ENCODE measurements at regions not wholly inside any gene's neighbourhood (a gene's known extent, or its start where the extent isn't known, plus 50 kb on each side); places are given as distances from the start of the nearest gene placed in this dataset.

DNA sequence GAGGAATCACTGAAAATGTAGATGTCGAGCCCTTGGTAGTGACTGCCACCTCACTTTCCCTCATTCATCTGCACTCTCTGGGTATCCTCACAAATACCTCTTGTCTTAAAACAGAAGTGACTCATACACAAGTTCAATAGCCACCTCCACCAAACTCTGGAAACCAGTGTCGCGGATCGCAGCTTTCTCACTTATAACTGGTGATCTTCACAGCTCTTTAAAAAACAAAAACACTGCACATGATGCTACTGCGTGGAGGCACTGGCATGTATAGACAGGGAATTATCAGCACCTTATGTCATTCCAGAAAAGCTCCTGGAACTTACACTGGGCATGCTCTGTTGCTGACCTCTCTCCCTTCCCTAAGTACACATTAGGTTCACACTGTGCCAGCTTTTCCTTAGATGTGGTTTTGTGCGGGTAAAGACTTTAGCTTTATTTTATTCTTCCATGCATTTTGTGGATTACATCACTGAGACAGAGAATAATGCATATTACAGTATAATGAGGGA, 425.5 kb upstream of the CADM1 start:
- TF ChIP-seq, protein P1, sequence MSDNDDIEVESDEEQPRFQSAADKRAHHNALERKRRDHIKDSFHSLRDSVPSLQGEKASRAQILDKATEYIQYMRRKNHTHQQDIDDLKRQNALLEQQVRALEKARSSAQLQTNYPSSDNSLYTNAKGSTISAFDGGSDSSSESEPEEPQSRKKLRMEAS (IDR thresholded peaks at IDR 0.05), result no peak
- TF ChIP-seq, protein P2, sequence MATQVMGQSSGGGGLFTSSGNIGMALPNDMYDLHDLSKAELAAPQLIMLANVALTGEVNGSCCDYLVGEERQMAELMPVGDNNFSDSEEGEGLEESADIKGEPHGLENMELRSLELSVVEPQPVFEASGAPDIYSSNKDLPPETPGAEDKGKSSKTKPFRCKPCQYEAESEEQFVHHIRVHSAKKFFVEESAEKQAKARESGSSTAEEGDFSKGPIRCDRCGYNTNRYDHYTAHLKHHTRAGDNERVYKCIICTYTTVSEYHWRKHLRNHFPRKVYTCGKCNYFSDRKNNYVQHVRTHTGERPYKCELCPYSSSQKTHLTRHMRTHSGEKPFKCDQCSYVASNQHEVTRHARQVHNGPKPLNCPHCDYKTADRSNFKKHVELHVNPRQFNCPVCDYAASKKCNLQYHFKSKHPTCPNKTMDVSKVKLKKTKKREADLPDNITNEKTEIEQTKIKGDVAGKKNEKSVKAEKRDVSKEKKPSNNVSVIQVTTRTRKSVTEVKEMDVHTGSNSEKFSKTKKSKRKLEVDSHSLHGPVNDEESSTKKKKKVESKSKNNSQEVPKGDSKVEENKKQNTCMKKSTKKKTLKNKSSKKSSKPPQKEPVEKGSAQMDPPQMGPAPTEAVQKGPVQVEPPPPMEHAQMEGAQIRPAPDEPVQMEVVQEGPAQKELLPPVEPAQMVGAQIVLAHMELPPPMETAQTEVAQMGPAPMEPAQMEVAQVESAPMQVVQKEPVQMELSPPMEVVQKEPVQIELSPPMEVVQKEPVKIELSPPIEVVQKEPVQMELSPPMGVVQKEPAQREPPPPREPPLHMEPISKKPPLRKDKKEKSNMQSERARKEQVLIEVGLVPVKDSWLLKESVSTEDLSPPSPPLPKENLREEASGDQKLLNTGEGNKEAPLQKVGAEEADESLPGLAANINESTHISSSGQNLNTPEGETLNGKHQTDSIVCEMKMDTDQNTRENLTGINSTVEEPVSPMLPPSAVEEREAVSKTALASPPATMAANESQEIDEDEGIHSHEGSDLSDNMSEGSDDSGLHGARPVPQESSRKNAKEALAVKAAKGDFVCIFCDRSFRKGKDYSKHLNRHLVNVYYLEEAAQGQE (IDR thresholded peaks at IDR 0.05; ENCODE audit: low read depth), result no peak
- no peak for TF ChIP-seq NFIC (IDR thresholded peaks at IDR 0.05)
- no peak for TF ChIP-seq RAD21 (IDR thresholded peaks at IDR 0.05; ENCODE audit: low read depth)
- TF ChIP-seq CEBPB (IDR thresholded peaks at IDR 0.05), result no peak
- TF ChIP-seq TAF1 (IDR thresholded peaks at IDR 0.05; ENCODE audit: low read depth), result no peak
- no peak for TF ChIP-seq YY1 (IDR thresholded peaks at IDR 0.05; ENCODE audit: low read depth)
- no peak for TF ChIP-seq CREB1 (IDR thresholded peaks at IDR 0.05; ENCODE audit: low read depth)
- TF ChIP-seq EP300 (IDR thresholded peaks at IDR 0.05; ENCODE audit: borderline replicate concordance), result no peak
- no peak for TF ChIP-seq EGR1 (IDR thresholded peaks at IDR 0.05)
- no peak for TF ChIP-seq FOXM1 (IDR thresholded peaks at IDR 0.05; ENCODE audit: borderline replicate concordance, low read depth)
- no peak for TF ChIP-seq TEAD4 (IDR thresholded peaks at IDR 0.05)
- TF ChIP-seq, protein P3, sequence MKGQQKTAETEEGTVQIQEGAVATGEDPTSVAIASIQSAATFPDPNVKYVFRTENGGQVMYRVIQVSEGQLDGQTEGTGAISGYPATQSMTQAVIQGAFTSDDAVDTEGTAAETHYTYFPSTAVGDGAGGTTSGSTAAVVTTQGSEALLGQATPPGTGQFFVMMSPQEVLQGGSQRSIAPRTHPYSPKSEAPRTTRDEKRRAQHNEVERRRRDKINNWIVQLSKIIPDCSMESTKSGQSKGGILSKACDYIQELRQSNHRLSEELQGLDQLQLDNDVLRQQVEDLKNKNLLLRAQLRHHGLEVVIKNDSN (IDR thresholded peaks at IDR 0.05), result no peak

All from Ishikawa (cell line).